ENCODE measurements at regions not wholly inside any gene's neighbourhood (a gene's known extent, or its start where the extent isn't known, plus 50 kb on each side); places are given as distances from the start of the nearest gene placed in this dataset.

- TF ChIP-seq MAFK (IDR thresholded peaks at IDR 0.05; ENCODE audit: low read depth, low read length): no peak
- no peak for TF ChIP-seq CTCF (conservative IDR thresholded peaks at IDR 0.05; ENCODE audit: low read depth, low read length)
- no peak for TF ChIP-seq NFE2L2 (IDR thresholded peaks at IDR 0.05; ENCODE audit: low read depth, low read length)
Measured at GRCh38 chr22:49015993-49016908, 811.4 kb downstream of the BRD1 start.

All from IMR-90 (cell line).